HG03095 (cell line): ENCODE measurements at regions not wholly inside any gene's neighbourhood (a gene's known extent, or its start where the extent isn't known, plus 50 kb on each side); places are given as distances from the start of the nearest gene placed in this dataset.
A peak's percentile ranks its signal among the peaks of the same experiment; 100 is the strongest.

Experiments
- ATAC-seq: cut with Tn5 transposase; IDR thresholded peaks from one replicate; pipeline ENCODE4 v1.9.1; 2021; ENCODE audit warnings: moderate library complexity; ENCODE audit not compliant: unreplicated experiment

- no peak for ATAC-seq
Measured at GRCh38 chr7:132672200-132672990, 96.1 kb upstream of the PLXNA4 start.

GRCh38 chr7:132666774-132667172 lies 90.5 kb upstream of the PLXNA4 start:
- no peak for ATAC-seq

GRCh38 chr7:132666071-132666773 lies 90.0 kb upstream of the PLXNA4 start:
- ATAC-seq: no peak

- no peak for ATAC-seq
Measured at GRCh38 chr7:132656846-132657776, 80.8 kb upstream of the PLXNA4 start.

- no peak for ATAC-seq
Measured at GRCh38 chr7:132656341-132656740, 80.1 kb upstream of the PLXNA4 start.

GRCh38 chr7:132655131-132655727 lies 79.0 kb upstream of the PLXNA4 start:
- no peak for ATAC-seq

GRCh38 chr7:132654150-132654549 lies 77.9 kb upstream of the PLXNA4 start:
- ATAC-seq: peak; percentile 76

- peak; percentile 64 for ATAC-seq
Measured at GRCh38 chr7:132653366-132653930, 77.2 kb upstream of the PLXNA4 start.

- ATAC-seq: no peak
Measured at GRCh38 chr7:132652507-132652906, 76.2 kb upstream of the PLXNA4 start.

GRCh38 chr7:132650498-132650897 lies 74.2 kb upstream of the PLXNA4 start:
- ATAC-seq: no peak

- no peak for ATAC-seq
Measured at GRCh38 chr7:132647311-132647710, 71.0 kb upstream of the PLXNA4 start.

GRCh38 chr7:132646052-132646451 lies 69.8 kb upstream of the PLXNA4 start:
- no peak for ATAC-seq

GRCh38 chr7:132643302-132643701 lies 67.0 kb upstream of the PLXNA4 start:
- ATAC-seq: no peak

GRCh38 chr7:132641238-132641637 lies 65.0 kb upstream of the PLXNA4 start:
- no peak for ATAC-seq

GRCh38 chr7:132639983-132640382 lies 63.7 kb upstream of the PLXNA4 start:
- no peak for ATAC-seq

GRCh38 chr7:132638000-132638399 lies 61.7 kb upstream of the PLXNA4 start:
- ATAC-seq: no peak

GRCh38 chr7:132636581-132636980 lies 60.3 kb upstream of the PLXNA4 start:
- no peak for ATAC-seq

- no peak for ATAC-seq
Measured at GRCh38 chr7:132635127-132635526, 58.9 kb upstream of the PLXNA4 start.

GRCh38 chr7:132630834-132631233 lies 54.6 kb upstream of the PLXNA4 start:
- ATAC-seq: no peak
